ENCODE measurements at regions not wholly inside any gene's neighbourhood (a gene's known extent, or its start where the extent isn't known, plus 50 kb on each side); places are given as distances from the start of the nearest gene placed in this dataset.

DNA sequence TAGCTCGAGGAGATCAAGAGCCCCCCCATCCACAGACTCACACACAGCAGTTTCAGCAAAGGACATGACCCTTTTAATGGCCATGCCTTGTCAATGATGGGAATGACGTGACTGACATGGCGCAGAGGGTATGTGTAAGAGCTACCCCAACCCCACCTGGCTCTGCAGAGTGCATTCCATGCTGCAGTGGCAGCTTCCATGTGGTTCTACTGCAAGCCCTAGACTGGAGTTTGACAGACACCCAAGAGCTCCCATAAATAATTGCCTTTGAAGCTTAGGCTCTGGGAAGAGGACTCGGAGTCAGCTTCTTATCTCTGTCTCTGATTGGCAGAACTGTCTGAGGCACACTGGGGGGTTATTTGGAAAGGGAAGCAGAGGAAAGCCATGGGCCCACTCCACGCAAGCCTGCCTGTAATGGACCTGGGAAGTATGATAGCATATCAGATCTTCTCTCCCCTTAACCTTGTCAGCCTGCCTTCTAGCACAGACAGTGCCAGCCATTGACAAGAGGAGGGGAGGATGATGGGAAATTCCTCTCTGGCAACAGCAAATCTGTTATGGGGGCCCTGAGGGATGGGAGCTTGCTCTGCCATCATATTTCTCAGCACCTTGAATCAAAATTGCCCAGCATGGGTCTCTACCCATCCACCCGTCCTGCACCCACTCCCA is 478.5 kb upstream of the PODXL start:
- in situ Hi-C loops (cut with HindIII; ENCODE audit: low sequenced_read_pairs): no loop called here
- TF ChIP-seq, protein P1, sequence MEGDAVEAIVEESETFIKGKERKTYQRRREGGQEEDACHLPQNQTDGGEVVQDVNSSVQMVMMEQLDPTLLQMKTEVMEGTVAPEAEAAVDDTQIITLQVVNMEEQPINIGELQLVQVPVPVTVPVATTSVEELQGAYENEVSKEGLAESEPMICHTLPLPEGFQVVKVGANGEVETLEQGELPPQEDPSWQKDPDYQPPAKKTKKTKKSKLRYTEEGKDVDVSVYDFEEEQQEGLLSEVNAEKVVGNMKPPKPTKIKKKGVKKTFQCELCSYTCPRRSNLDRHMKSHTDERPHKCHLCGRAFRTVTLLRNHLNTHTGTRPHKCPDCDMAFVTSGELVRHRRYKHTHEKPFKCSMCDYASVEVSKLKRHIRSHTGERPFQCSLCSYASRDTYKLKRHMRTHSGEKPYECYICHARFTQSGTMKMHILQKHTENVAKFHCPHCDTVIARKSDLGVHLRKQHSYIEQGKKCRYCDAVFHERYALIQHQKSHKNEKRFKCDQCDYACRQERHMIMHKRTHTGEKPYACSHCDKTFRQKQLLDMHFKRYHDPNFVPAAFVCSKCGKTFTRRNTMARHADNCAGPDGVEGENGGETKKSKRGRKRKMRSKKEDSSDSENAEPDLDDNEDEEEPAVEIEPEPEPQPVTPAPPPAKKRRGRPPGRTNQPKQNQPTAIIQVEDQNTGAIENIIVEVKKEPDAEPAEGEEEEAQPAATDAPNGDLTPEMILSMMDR (IDR thresholded peaks at IDR 0.05; ENCODE audit: low read depth, low read length): no peak
- no peak overlapping the region for H3K4me3 ChIP-seq (ENCODE audit: low read depth, low read length)
- no peak for DNase-seq (ENCODE audit: low read depth, low spot score)

DNA sequence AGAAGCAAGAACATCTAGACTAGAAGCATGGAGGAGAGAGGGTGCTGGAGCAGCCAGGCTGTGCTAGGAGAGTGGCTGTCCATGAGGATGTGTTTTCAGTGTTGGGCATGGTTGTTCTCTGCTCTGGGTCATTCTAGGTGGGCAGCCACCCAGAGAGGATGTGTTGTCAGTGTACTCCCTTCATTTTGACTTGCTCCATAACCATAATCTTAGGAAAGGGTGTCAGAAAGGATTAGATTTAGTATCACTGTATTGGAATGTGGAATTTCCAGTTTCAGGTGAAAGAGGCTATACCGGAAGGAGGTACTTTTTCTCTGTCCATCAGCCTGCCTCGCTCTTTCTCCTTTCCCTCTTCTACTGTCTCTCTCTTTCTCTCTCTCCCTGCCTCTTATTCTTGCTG is 474.5 kb upstream of the PODXL start:
- no peak for DNase-seq (ENCODE audit: low read depth, low spot score)
- TF ChIP-seq, protein P1 (IDR thresholded peaks at IDR 0.05; ENCODE audit: low read depth, low read length): no peak
- in situ Hi-C loops (cut with HindIII; ENCODE audit: low sequenced_read_pairs): no loop called here

DNA sequence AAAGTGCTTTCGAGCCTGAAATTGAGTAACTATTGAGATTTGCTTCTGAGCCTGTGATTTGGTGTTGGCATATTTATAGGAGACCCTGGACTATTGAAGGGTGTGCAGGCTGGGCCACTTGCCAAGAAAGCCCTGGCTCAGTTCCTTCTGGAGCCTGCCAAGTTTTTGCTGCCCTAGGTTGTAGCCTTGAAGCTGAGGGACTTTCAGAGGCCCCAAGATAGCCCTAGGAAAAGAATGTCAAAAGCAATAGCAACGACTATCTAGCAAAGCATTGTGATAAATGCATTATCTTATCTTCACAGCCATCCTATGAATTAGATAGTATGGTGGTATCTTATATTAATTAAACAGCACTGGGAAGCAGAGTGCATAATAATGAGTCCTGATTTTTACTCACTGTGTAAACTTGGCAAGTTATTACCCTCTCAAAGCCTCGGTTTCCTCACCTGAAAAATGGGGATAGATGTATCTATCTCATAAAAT is 473.7 kb upstream of the PODXL start:
- TF ChIP-seq, protein P1 (IDR thresholded peaks at IDR 0.05; ENCODE audit: low read depth, low read length): no peak
- in situ Hi-C loops (cut with HindIII; ENCODE audit: low sequenced_read_pairs): no loop called here
- H3K4me3 ChIP-seq (ENCODE audit: low read depth, low read length): no peak overlapping the region
- DNase-seq (ENCODE audit: low read depth, low spot score): no peak

More for the DNA sequence above, 474.5 kb upstream of the PODXL start:
- no peak overlapping the region for H3K4me3 ChIP-seq (ENCODE audit: low read depth, low read length)

DNA sequence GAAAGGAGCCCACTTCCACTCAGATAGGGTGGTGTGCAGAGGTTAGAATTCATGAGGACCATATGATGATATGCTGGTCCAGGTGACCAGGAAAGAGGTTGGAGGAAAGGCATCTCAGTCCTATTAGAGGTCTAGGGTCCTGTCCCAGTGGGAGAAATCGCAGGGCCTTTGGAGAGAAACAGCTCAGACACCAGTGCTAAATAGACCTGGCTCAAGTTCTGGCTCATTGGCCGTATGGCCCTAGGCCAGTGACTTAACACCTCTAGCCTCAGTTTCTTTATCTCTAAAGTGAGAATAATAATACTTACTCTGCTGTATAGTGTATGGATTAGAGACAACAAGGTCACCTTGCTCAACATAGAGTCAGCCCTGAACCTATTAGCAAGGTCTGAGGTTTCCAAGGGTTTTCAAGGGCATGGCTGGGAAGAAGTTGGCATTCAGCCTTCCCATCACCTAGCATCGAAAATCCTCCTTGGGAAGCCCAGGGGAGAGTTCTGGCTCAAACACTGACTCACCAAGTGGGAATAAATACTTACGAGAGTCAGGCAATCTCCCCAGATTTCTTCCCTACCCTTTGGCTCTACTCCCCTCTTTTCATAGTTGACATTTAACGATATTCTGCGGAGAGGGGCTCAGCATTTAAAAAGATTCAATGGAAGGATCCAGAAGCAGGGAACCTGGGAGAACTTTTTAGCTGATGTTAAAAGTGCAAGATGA is 473.1 kb upstream of the PODXL start:
- in situ Hi-C loops (cut with HindIII; ENCODE audit: low sequenced_read_pairs): no loop called here
- DNase-seq (ENCODE audit: low read depth, low spot score): no peak
- H3K4me3 ChIP-seq (ENCODE audit: low read depth, low read length): no peak overlapping the region
- TF ChIP-seq, protein P1 (IDR thresholded peaks at IDR 0.05; ENCODE audit: low read depth, low read length): no peak

DNA sequence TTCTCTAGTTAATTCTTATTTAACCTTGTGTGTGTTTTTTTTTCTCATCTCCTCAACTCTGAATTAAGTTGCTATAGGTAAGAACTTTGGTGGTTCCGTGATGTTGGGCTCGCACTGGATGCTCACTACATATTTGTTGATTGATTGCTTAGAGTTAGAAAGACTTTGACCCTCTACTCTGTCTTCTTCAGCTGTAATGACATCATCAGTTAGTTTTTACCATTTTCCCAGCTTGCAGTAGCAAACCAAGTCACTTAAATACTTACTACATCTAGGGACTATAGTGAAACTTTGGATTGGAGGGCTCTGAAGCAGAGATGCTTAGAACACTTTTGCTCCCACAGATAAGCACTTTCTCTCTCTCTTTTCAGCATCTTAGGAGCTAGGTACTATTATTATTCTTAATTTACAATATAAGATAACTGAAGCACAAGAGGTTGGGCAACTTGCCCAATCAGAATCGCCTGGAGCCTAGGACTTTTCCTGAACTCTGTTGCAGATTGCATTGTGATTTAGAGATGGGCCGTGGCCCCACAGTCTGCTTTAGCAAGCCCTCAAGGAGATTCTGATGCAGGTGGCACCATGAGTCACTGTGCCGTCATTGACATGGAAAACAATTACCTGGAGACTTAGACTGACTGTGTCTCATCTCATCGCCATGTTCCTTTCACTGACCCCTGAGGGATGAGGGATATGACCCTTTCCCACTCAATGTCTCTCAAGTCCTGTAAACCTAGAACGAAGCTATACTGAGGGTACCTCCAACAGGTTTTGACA is 471.9 kb upstream of the PODXL start:
- no peak for DNase-seq (ENCODE audit: low read depth, low spot score)
- H3K4me3 ChIP-seq (ENCODE audit: low read depth, low read length): no peak overlapping the region
- TF ChIP-seq, protein P1 (IDR thresholded peaks at IDR 0.05; ENCODE audit: low read depth, low read length): no peak
- in situ Hi-C loops (cut with HindIII; ENCODE audit: low sequenced_read_pairs): no loop called here

DNA sequence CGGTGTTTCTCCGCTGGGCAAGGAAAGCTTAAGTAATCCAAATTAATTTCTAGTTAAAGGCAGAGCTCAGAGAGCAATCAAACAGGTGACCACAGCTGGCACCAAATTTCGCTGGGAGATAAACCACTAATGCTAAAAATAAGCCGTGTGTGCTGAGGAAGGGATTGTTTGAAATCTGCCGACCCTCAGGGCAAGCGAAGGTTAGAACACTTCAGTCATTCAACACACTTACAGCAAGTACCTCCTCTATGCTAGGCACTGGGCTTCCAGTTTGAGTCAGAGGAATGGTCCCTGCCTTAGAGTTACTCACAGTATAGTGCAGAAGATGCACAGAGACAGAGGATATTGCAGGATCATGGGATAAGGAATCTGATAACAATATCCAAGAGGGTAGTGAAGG is 467.9 kb upstream of the PODXL start:
- in situ Hi-C loops (cut with HindIII; ENCODE audit: low sequenced_read_pairs): no loop called here
- no peak for DNase-seq (ENCODE audit: low read depth, low spot score)
- TF ChIP-seq, protein P1 (IDR thresholded peaks at IDR 0.05; ENCODE audit: low read depth, low read length): no peak
- H3K4me3 ChIP-seq (ENCODE audit: low read depth, low read length): no peak overlapping the region
